NCI-H146 treated with DMSO at 0.1 percent for 48 hours (cell line): ENCODE measurements at regions not wholly inside any gene's neighbourhood (a gene's known extent, or its start where the extent isn't known, plus 50 kb on each side); places are given as distances from the start of the nearest gene placed in this dataset.

Experiments used
- DNase-seq: peaks from one replicate; lab custom pipeline; 2025; ENCODE audit not compliant: unreplicated experiment; lab: John Stamatoyannopoulos, UW

GRCh38 chr15:39230908-39231285 lies 350.0 kb upstream of the THBS1 start:
- DNase-seq: no peak

- no peak for DNase-seq
Measured at GRCh38 chr15:39232512-39232911, 348.4 kb upstream of the THBS1 start.

- no peak for DNase-seq
Measured at GRCh38 chr15:39235084-39235795, 345.6 kb upstream of the THBS1 start.

GRCh38 chr15:39236375-39236774 lies 344.5 kb upstream of the THBS1 start:
- no peak for DNase-seq

GRCh38 chr15:39238443-39238842 lies 342.4 kb upstream of the THBS1 start:
- no peak for DNase-seq

- no peak for DNase-seq
Measured at GRCh38 chr15:39239562-39239961, 341.3 kb upstream of the THBS1 start.

- DNase-seq: no peak
Measured at GRCh38 chr15:39242345-39242744, 338.5 kb upstream of the THBS1 start.

- no peak for DNase-seq
Measured at GRCh38 chr15:39243396-39243795, 337.5 kb upstream of the THBS1 start.

- no peak for DNase-seq
Measured at GRCh38 chr15:39244776-39245175, 336.1 kb upstream of the THBS1 start.

GRCh38 chr15:39246523-39246922 lies 334.4 kb upstream of the THBS1 start:
- no peak for DNase-seq

GRCh38 chr15:39247574-39247973 lies 333.3 kb upstream of the THBS1 start:
- no peak for DNase-seq

GRCh38 chr15:39248204-39248603 lies 332.7 kb upstream of the THBS1 start:
- no peak for DNase-seq

GRCh38 chr15:39250001-39250400 lies 330.9 kb upstream of the THBS1 start:
- no peak for DNase-seq

GRCh38 chr15:39250460-39251186 lies 330.3 kb upstream of the THBS1 start:
- no peak for DNase-seq

- DNase-seq: no peak
Measured at GRCh38 chr15:39251413-39252133, 329.3 kb upstream of the THBS1 start.

GRCh38 chr15:39252134-39252470 lies 328.8 kb upstream of the THBS1 start:
- no peak for DNase-seq

- no peak for DNase-seq
Measured at GRCh38 chr15:39253552-39253951, 327.3 kb upstream of the THBS1 start.

- DNase-seq: no peak
Measured at GRCh38 chr15:39254181-39254580, 326.7 kb upstream of the THBS1 start.

GRCh38 chr15:39255760-39256159 lies 325.1 kb upstream of the THBS1 start:
- no peak for DNase-seq

- no peak for DNase-seq
Measured at GRCh38 chr15:39260391-39260790, 320.5 kb upstream of the THBS1 start.

- no peak for DNase-seq
Measured at GRCh38 chr15:39260791-39261190, 320.1 kb upstream of the THBS1 start.
